CD14-positive monocyte (primary cell): ENCODE measurements at regions not wholly inside any gene's neighbourhood (a gene's known extent, or its start where the extent isn't known, plus 50 kb on each side); places are given as distances from the start of the nearest gene placed in this dataset.

Experiments used
- DNase-seq, 3 donors: peaks; one replicate each; pipeline ENCODE4 v3.0.0-alpha.2; 2011 to 2022
- H2AFZ ChIP-seq: 2 replicates; pipeline ENCODE4 v1.6.0; 2012; ENCODE audit warnings: mild to moderate bottlenecking, low read depth, low read length, inconsistent platforms; ENCODE audit not compliant: insufficient read depth, poor library complexity, severe bottlenecking
- H3K27ac ChIP-seq, 2 donors: 1 replicate in 1 of 2; 2 replicates in 1 of 2; pipeline ENCODE4 v1.5.1; 2012 to 2013; ENCODE audit warnings: low read length in 2 of 2, control low read depth in 1 of 2, inconsistent platforms in 1 of 2, low read depth in 1 of 2, mild to moderate bottlenecking in 1 of 2
- H3K27me3 ChIP-seq, 2 donors: one replicate each; pipeline versions ENCODE4 v1.6.0 to v1.6.1; 2011 to 2013; ENCODE audit warnings: low read length in 2 of 2; ENCODE audit not compliant: control insufficient read depth in 2 of 2, insufficient read depth in 2 of 2
- H3K36me3 ChIP-seq, 2 donors: replicated peaks in 1 of 2; 1 replicate in 1 of 2; 2 replicates in 1 of 2; pipeline versions ENCODE4 v1.5.1 to v1.6.1; 2012 to 2013; ENCODE audit warnings: low read length in 2 of 2, control low read depth in 1 of 2, inconsistent platforms in 1 of 2, mild to moderate bottlenecking in 1 of 2; ENCODE audit not compliant: insufficient read depth in 2 of 2, control insufficient read depth in 1 of 2
- H3K4me1 ChIP-seq, 2 donors: 1 replicate in 1 of 2; 2 replicates in 1 of 2; pipeline versions ENCODE4 v1.5.1 to v1.6.1; 2012 to 2013; ENCODE audit warnings: low read length in 2 of 2, control low read depth in 1 of 2, inconsistent platforms in 1 of 2, mild to moderate bottlenecking in 1 of 2, moderate library complexity in 1 of 2; ENCODE audit not compliant: insufficient read depth in 2 of 2, control insufficient read depth in 1 of 2
- H3K4me2 ChIP-seq: replicated peaks from 2 replicates; pipeline ENCODE3; 2012; ENCODE audit warnings: low read length, moderate library complexity, mild to moderate bottlenecking; ENCODE audit not compliant: poor library complexity, severe bottlenecking; ENCODE audit errors: extremely low read depth
- H3K4me3 ChIP-seq, 3 experiments: fragments of 200-600 bp in 1 of 3; sonication (generic) in 1 of 3; replicated peaks in 1 of 3; 1 replicate in 2 of 3; 2 replicates in 1 of 3; pipeline ENCODE4 v1.5.1; 2011 to 2013; ENCODE audit warnings: low read length in 3 of 3, mild to moderate bottlenecking in 3 of 3, control low read depth in 2 of 3, low read depth in 2 of 3, inconsistent platforms in 1 of 3, moderate library complexity in 1 of 3
- H3K79me2 ChIP-seq: 2 replicates; pipeline ENCODE4 v1.6.0; 2012; ENCODE audit warnings: mild to moderate bottlenecking, control low read depth, inconsistent platforms, low read length, moderate library complexity; ENCODE audit not compliant: insufficient read depth
- H3K9ac ChIP-seq: 2 replicates; pipeline ENCODE4 v1.6.0; 2017; ENCODE audit warnings: low read length, mild to moderate bottlenecking; ENCODE audit not compliant: insufficient read depth, poor library complexity, severe bottlenecking
- H3K9me3 ChIP-seq, 2 donors: replicated peaks in 1 of 2; 1 replicate in 1 of 2; 2 replicates in 1 of 2; pipeline versions ENCODE4 v1.5.1 to v1.6.1; 2012 to 2013; ENCODE audit warnings: low read length in 2 of 2, control low read depth in 1 of 2; ENCODE audit not compliant: control insufficient read depth in 1 of 2, insufficient read depth in 1 of 2
- H4K20me1 ChIP-seq: 2 replicates; pipeline ENCODE4 v1.6.0; 2012; ENCODE audit warnings: mild to moderate bottlenecking, low read length, control low read depth, moderate library complexity; ENCODE audit not compliant: insufficient read depth
- H3K27ac Mint-ChIP-seq, 7 donors: one replicate each; pipeline ENCODE4 v1.8.0; 2020; ENCODE audit warnings: mild to moderate bottlenecking in 7 of 7, mixed read lengths in 7 of 7, moderate library complexity in 6 of 7, inconsistent platforms in 2 of 7
- H3K27me3 Mint-ChIP-seq, 3 donors: one replicate each; pipeline ENCODE4 v1.8.0; 2021 to 2022; ENCODE audit warnings: low read depth in 3 of 3, mild to moderate bottlenecking in 3 of 3, mixed read lengths in 3 of 3, moderate library complexity in 3 of 3, inconsistent platforms in 1 of 3
- H3K36me3 Mint-ChIP-seq, 2 donors: one replicate each; pipeline ENCODE4 v1.8.0; 2020; ENCODE audit warnings: mixed read lengths in 2 of 2, inconsistent platforms in 1 of 2, mild to moderate bottlenecking in 1 of 2
- H3K4me1 Mint-ChIP-seq: one replicate; pipeline ENCODE4 v1.8.0; 2020; ENCODE audit warnings: mild to moderate bottlenecking, mixed read lengths
- H3K4me3 Mint-ChIP-seq, 2 donors: one replicate each; pipeline ENCODE4 v1.8.0; 2020; ENCODE audit warnings: mild to moderate bottlenecking in 2 of 2, mixed read lengths in 2 of 2, moderate library complexity in 1 of 2
- H3K9me3 Mint-ChIP-seq, 7 donors: one replicate each; pipeline ENCODE4 v1.8.0; 2020 to 2022; ENCODE audit warnings: mixed read lengths in 7 of 7, mild to moderate bottlenecking in 6 of 7, moderate library complexity in 6 of 7, inconsistent platforms in 2 of 7
- CTCF ChIP-seq: fragments of 200-600 bp; IDR thresholded peaks from one replicate; pipeline ENCODE4 v1.8.0; 2022; ENCODE audit warnings: antibody characterized with exemption, mild to moderate bottlenecking
- WGBS: methylation state at CpG from one replicate; pipeline ENCODE4 v1.1.5; 2013; ENCODE audit warnings: missing lambda C conversion rate; ENCODE audit not compliant: insufficient coverage; 5-methylcytosine and 5-hydroxymethylcytosine counted together
- intact Hi-C, 2 donors: fragments of 100-400 bp; cut with micrococcal nuclease; formaldehyde crosslinking; loops; one replicate each; pipeline versions ENCODE4 v1.15.0 to v1.15.1; 2023

DNA sequence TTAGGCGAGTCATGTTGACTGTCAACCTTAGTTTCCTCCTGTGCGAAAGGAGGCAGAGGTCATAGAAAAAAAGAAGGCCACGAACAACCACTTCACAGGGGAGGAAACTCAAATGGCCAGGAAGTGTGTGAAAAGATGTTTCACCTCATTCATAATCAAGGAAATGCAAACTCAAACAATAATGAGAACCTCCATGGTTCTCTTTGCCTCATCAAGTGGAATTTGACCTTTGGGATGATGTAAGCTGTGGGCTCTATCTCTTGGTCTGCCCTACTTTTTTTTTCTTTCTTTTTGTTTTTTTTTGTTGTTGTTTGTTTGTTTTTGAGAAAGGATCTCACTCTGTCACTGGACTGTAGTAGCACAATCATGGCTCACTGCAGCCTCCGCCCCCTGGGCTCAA, 55.9 kb upstream of the GRHL3 start:
- Mint-ChIP-seq H3K4me1 (no peaks in the 10 kb centered on the region), H3K27ac (no peak overlapping the region), H3K9me3 (peaks cover 0 to 3% (median 0%) of the 10 kb centered on the region in 7 donors), H3K27me3 (peaks cover 0 to 8% (median 8%) of the 10 kb centered on the region in 3 donors), H3K36me3 (no peaks in the 10 kb centered on the region), H3K4me3 (no peak overlapping the region)
- no peak for DNase-seq
- Histone ChIP-seq H3K4me1 (no peaks in the 10 kb centered on the region), H4K20me1 (no peaks in the 10 kb centered on the region), H3K4me3 (no peak overlapping the region), H3K27ac (no peak overlapping the region), H2AFZ (no peak overlapping the region), H3K4me2 (no peak overlapping the region), H3K9ac (no peak overlapping the region), H3K9me3 (no peaks in the 10 kb centered on the region), H3K36me3 (no peaks in the 10 kb centered on the region), H3K27me3 (no peaks in the 10 kb centered on the region), H3K79me2 (no peaks in the 10 kb centered on the region)
- intact Hi-C loops: no loop called here
- WGBS: no CpG with 5 or more reads among the region's 4 CpGs
- TF ChIP-seq CTCF: no peak

GRCh38 chr1:24261977-24262376, 57.2 kb upstream of the GRHL3 start:
- H3K4me3 ChIP-seq: no peak overlapping the region
- intact Hi-C loops: no loop called here
- TF ChIP-seq CTCF: no peak
- H2AFZ ChIP-seq: no peak overlapping the region
- H3K27ac ChIP-seq: no peak overlapping the region
- peaks cover 0 to 3% (median 0%) of the 10 kb centered on the region in 7 donors for H3K9me3 Mint-ChIP-seq
- no peaks in the 10 kb centered on the region for H3K79me2 ChIP-seq
- H3K4me3 Mint-ChIP-seq: no peak overlapping the region
- no CpG with 5 or more reads among the region's 5 CpGs for WGBS
- H3K9me3 ChIP-seq: no peaks in the 10 kb centered on the region
- no peaks in the 10 kb centered on the region for H3K27me3 ChIP-seq
- H3K4me1 Mint-ChIP-seq: no peaks in the 10 kb centered on the region
- DNase-seq: no peak
- H3K9ac ChIP-seq: no peak overlapping the region
- H4K20me1 ChIP-seq: no peaks in the 10 kb centered on the region
- no peak overlapping the region for H3K4me2 ChIP-seq
- H3K36me3 Mint-ChIP-seq: no peaks in the 10 kb centered on the region
- H3K4me1 ChIP-seq: no peaks in the 10 kb centered on the region
- H3K27ac Mint-ChIP-seq: no peak overlapping the region
- H3K36me3 ChIP-seq: no peaks in the 10 kb centered on the region
- H3K27me3 Mint-ChIP-seq: peaks cover 0 to 8% (median 3%) of the 10 kb centered on the region in 3 donors
